Kidney (tissue), 13 donors: ENCODE measurements at regions not wholly inside any gene's neighbourhood (a gene's known extent, or its start where the extent isn't known, plus 50 kb on each side); places are given as distances from the start of the nearest gene placed in this dataset.
"Not testable (repeated sequence)": the region's sequence is repeated elsewhere in the genome, so short reads cannot be mapped to it uniquely, and the experiment has no call there.

Experiments used
- DNase-seq, 5 donors: peaks; one replicate each; pipeline ENCODE4 v3.0.0-alpha.2; 2013 to 2020
- FAIRE-seq: peaks from 2 replicates; lab custom pipeline; 2012; peaks lifted over from hg19 to GRCh38; lab: Jason Lieb, UNC
- H3K27ac ChIP-seq, 2 donors: one replicate each; pipeline ENCODE4 v1.7.0; 2013; ENCODE audit warnings: low read depth in 2 of 2, low read length in 2 of 2, inconsistent platforms in 1 of 2
- H3K27me3 ChIP-seq: one replicate; pipeline ENCODE4 v1.7.1; 2013; ENCODE audit warnings: low read length, inconsistent platforms; ENCODE audit not compliant: control insufficient read depth, insufficient read depth
- H3K36me3 ChIP-seq, 3 donors: one replicate each; pipeline versions ENCODE4 v1.7.0 to v1.7.1; 2013; ENCODE audit warnings: low read length in 3 of 3, control low read depth in 1 of 3, inconsistent platforms in 1 of 3; ENCODE audit not compliant: insufficient read depth in 3 of 3, control insufficient read depth in 2 of 3
- H3K4me1 ChIP-seq, 3 donors: one replicate each; pipeline versions ENCODE4 v1.7.0 to v1.7.1; 2013; ENCODE audit warnings: low read length in 3 of 3, inconsistent platforms in 1 of 3, low read depth in 1 of 3; ENCODE audit not compliant: control insufficient read depth in 2 of 3, insufficient read depth in 2 of 3
- H3K4me3 ChIP-seq, 3 donors: one replicate each; pipeline versions ENCODE4 v1.7.0 to v1.8.1; 2013; ENCODE audit warnings: low read length in 3 of 3, control low read depth in 1 of 3, inconsistent platforms in 1 of 3
- H3K9ac ChIP-seq, 3 donors: one replicate each; pipeline versions ENCODE4 v1.7.0 to v1.7.1; 2013; ENCODE audit warnings: low read length in 3 of 3, control low read depth in 1 of 3, inconsistent platforms in 1 of 3
- H3K9me3 ChIP-seq, 3 donors: one replicate each; pipeline versions ENCODE4 v1.7.0 to v1.7.1; 2013; ENCODE audit warnings: low read length in 3 of 3, control low read depth in 1 of 3, inconsistent platforms in 1 of 3; ENCODE audit not compliant: control insufficient read depth in 2 of 3, insufficient read depth in 1 of 3
- CTCF ChIP-seq: IDR thresholded peaks from 3 replicates; pipeline ENCODE4 v1.5.1; 2012; ENCODE audit warnings: mild to moderate bottlenecking, moderate library complexity, borderline replicate concordance; ENCODE audit not compliant: insufficient read depth; ENCODE audit errors: extremely low read depth
- intact Hi-C: fragments of 100-400 bp; cut with DNase I; formaldehyde crosslinking; loops from one replicate; pipeline ENCODE4 v1.11.1; 2022
- donor health status: control.
- donor health status: control.
- donor health status: control.
- donor health status: control.
- donor health status: control.
- donor health status: DM: yes; HTN: yes; CAD: no.
- donor health status: Normal renal cell carcinoma (clear cell type).

- no peaks in the 10 kb centered on the region for H3K4me1 ChIP-seq
- H3K9me3 ChIP-seq, result no peaks in the 10 kb centered on the region
- H3K36me3 ChIP-seq, result no peaks in the 10 kb centered on the region
- intact Hi-C loops, result no loop called here
- H3K27me3 ChIP-seq, result peaks cover 10% of the 10 kb centered on the region
- no peak for TF ChIP-seq CTCF
- DNase-seq (no peak), FAIRE-seq (peak; percentile 55)
- peak overlapping the region in 1 of 2 donors; percentile 23 for H3K27ac ChIP-seq
- H3K4me3 ChIP-seq, result no peak overlapping the region
- H3K9ac ChIP-seq, result no peak overlapping the region
Measured at GRCh38 chrX:115357326-115358120, 68.0 kb downstream of the LUZP4 start.

- H3K4me3 ChIP-seq, H3K4me1 ChIP-seq, FAIRE-seq, DNase-seq, H3K27me3 ChIP-seq, H3K27ac ChIP-seq, H3K9me3 ChIP-seq, H3K36me3 ChIP-seq, H3K9ac ChIP-seq, intact Hi-C loops: not testable (repeated sequence)
Measured at GRCh38 chrX:115359508-115359907, 70.0 kb downstream of the LUZP4 start.

GRCh38 chrX:115360220-115360781 is 70.8 kb downstream of the LUZP4 start:
- H3K4me1 ChIP-seq, result peaks cover 0 to 3% (median 0%) of the 10 kb centered on the region in 3 donors

More at GRCh38 chrX:115360220-115360781, 70.8 kb downstream of the LUZP4 start:
- Histone ChIP-seq H3K36me3 (no peaks in the 10 kb centered on the region), H3K27ac (no peak overlapping the region), H3K4me3 (no peak overlapping the region), H3K9me3 (no peaks in the 10 kb centered on the region), H3K9ac (no peak overlapping the region), H3K27me3 (peaks cover 5% of the 10 kb centered on the region)
- FAIRE-seq (no peak), DNase-seq (no peak)
- intact Hi-C loops, result no loop called here
- TF ChIP-seq CTCF, result no peak
